Stimulated activated CD4-positive, alpha-beta T cell treated with anti-CD3 and anti-CD28 coated beads, Interleukin-15, amount 100 ng/mL, for 24 hours (primary cell): ENCODE measurements at regions not wholly inside any gene's neighbourhood (a gene's known extent, or its start where the extent isn't known, plus 50 kb on each side); places are given as distances from the start of the nearest gene placed in this dataset.
A peak's percentile ranks its signal among the peaks of the same experiment; 100 is the strongest.

Experiments
- DNase-seq: peaks from one replicate; pipeline ENCODE4 v3.0.0-alpha.2; 2020

- no peak for DNase-seq
Observed at GRCh38 chr14:100471441-100472093, 115.7 kb downstream of the BEGAIN start.

DNA sequence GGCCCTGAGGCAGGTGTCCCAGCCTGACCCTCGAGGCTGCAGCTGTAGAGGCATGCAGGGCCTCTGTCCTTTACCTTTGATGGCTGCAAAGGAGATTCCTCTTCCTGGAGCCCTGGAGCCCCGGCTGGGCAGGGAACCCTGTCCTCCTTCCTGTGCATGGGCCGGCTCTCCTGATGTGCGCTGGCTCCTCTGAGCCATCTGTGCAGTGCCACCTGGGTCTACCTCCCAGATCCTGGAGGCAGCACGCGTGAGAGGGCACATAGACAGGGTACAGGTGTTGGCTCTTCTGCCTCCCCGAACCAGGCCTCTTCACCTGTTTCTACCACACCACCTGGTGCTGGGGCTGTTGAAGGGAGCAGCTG lies 115.1 kb downstream of the BEGAIN start:
- no peak for DNase-seq

DNA sequence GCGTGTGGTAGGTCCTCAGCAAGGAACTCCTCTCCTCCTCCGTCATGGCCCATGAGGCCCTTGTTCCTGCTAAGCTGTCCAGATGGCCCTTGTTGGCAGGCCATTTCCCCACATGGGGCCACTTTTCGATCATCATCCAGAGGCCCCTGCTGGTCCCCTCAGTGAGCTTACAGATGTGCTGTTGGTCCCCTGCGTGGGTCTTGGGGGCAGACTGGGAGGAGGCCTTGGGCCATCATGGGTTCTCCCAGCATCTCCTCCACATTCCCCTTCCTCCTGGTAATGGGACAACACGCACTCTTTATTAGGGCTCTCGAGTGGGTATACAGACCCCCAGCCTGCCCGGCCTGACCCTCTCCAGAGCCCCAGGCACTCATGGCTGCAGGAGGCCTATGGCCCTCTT lies 114.7 kb downstream of the BEGAIN start:
- no peak for DNase-seq

DNA sequence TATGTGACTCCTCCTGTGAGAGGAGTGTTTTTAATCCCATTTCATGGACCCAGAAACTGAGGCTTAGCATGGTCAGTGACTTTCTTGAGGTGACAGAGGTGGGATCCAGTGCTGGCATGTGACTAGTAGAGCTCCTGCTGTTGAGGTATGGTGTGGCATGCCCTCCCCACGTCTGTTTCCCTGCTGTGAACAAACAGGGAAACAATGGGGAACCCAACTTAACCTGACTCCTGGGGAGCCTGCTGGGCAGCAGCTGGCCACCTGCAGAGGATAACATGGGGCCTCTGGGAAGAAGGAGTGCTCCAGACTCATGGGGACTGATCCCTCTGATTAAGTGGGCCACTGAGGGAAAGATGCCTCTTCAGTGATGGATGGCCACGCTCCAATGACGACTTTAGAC lies 114.0 kb downstream of the BEGAIN start:
- DNase-seq: no peak

- DNase-seq: no peak
Observed at GRCh38 chr14:100474196-100474595, 113.0 kb downstream of the BEGAIN start.

- DNase-seq: no peak
Observed at GRCh38 chr14:100475268-100475667, 111.9 kb downstream of the BEGAIN start.

- DNase-seq: no peak
Observed at GRCh38 chr14:100476012-100476822, 111.0 kb downstream of the BEGAIN start.

DNA sequence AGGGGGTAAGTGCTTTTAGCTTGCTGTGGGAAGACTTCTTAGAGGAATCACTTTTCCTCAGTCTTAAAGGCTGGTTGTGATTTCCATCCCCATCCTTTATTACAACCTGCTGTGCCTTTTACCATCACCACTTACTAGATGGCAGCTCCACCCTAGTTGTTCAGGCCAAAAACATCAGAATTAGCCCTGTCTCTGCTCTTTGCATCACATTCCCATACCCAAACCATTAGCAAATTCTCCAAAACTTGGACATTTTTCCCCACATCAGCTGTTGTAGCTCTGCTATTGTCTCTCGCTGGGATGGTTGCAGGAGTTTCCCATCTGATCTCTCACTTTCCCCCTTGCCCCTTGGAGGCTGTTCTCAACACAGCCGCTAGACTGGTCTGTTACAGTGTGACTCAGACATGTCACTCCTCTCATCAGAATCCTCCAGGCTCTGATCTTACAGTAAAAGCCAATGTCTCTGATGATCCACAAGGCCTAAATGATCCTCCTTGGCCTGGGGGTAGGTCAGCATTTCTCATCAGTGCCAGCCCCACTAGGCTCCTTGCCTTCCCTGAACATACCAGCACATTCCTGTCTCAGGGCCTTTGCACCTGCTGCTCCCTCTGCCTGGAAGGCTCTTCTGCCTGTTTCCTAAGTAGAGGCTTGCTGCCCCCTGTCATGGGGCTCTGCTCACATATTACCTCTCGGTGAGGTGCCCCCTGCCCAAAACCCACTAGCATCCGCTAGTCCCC lies 102.5 kb downstream of the BEGAIN start:
- no peak for DNase-seq

- DNase-seq: peak; percentile 71
Observed at GRCh38 chr14:100486025-100486828, 101.0 kb downstream of the BEGAIN start.
